H1 (cell line): ENCODE measurements at regions not wholly inside any gene's neighbourhood (a gene's known extent, or its start where the extent isn't known, plus 50 kb on each side); places are given as distances from the start of the nearest gene placed in this dataset.

Experiments used
- BCL11A ChIP-seq, 2 experiments: IDR thresholded peaks; one replicate each; pipeline ENCODE4 v1.6.1; 2011; ENCODE audit warnings: low read depth in 2 of 2, low read length in 2 of 2, mild to moderate bottlenecking in 2 of 2
- E2F6 ChIP-seq: IDR thresholded peaks from 2 replicates; pipeline ENCODE4 v1.6.1; 2012; ENCODE audit warnings: inconsistent platforms
- TAF7 ChIP-seq: optimal IDR thresholded peaks from 2 replicates; pipeline ENCODE3; 2011; ENCODE audit warnings: low read depth, mild to moderate bottlenecking, inconsistent platforms, low read length, moderate library complexity, borderline replicate concordance

GRCh38 chr4:3643518-3644433 lies 111.6 kb upstream of the LRPAP1 start (continued):
- TF ChIP-seq TAF7 (no peak), BCL11A (IDR thresholded peaks at IDR 0.05; ENCODE audit: low read depth in 2 of 2, low read length in 2 of 2) (no peak), E2F6 (no peak)
